Body of pancreas (tissue), 4 donors: ENCODE measurements at regions not wholly inside any gene's neighbourhood (a gene's known extent, or its start where the extent isn't known, plus 50 kb on each side); places are given as distances from the start of the nearest gene placed in this dataset.

Experiments used
- ATAC-seq: fragments of 150-250 bp; one replicate; pipeline ENCODE4 v1.9.1; 2016
- DNase-seq, 4 donors: peaks; one replicate each; pipeline ENCODE4 v3.0.0-alpha.2; 2019
- H3K27ac ChIP-seq, 4 donors: fragments of 200-600 bp; sonication (generic); 1 replicate in 3 of 4; 2 replicates in 1 of 4; pipeline versions ENCODE4 v1.5.1 to v1.6.1; 2016 to 2019; ENCODE audit warnings: mild to moderate bottlenecking in 1 of 4, mixed read lengths in 1 of 4, moderate library complexity in 1 of 4
- H3K27me3 ChIP-seq, 2 donors: fragments of 200-600 bp; sonication (generic); one replicate each; pipeline ENCODE4 v1.6.0; 2016; ENCODE audit warnings: mild to moderate bottlenecking in 1 of 2
- H3K36me3 ChIP-seq, 2 donors: fragments of 200-600 bp; sonication (generic); replicated peaks in 1 of 2; 2 replicates each; pipeline ENCODE4 v1.5.1; 2016; ENCODE audit warnings: low read depth in 2 of 2; ENCODE audit not compliant: insufficient read depth in 1 of 2
- H3K4me1 ChIP-seq: fragments of 200-600 bp; sonication (generic); one replicate; pipeline ENCODE4 v1.6.0; 2016
- H3K4me3 ChIP-seq, 2 donors: fragments of 200-600 bp; sonication (generic); 1 replicate in 1 of 2; 2 replicates in 1 of 2; pipeline ENCODE4 v1.5.1; 2016 to 2019
- H3K9me3 ChIP-seq, 3 donors: fragments of 200-600 bp; sonication (generic); 1 replicate in 2 of 3; 2 replicates in 1 of 3; pipeline ENCODE4 v1.5.1; 2016
- CTCF ChIP-seq, 7 experiments: fragments of 450-650 bp in 4 of 7; fragments of 200-600 bp in 3 of 7; sonication (generic) in 3 of 7; IDR thresholded peaks; one replicate each; pipeline ENCODE4 v1.5.1; 2016 to 2019; ENCODE audit warnings: antibody characterized with exemption in 7 of 7
- POLR2A ChIP-seq, 3 donors: fragments of 450-650 bp; IDR thresholded peaks; one replicate each; pipeline ENCODE4 v1.6.1; 2016; ENCODE audit warnings: antibody characterized with exemption in 3 of 3, mild to moderate bottlenecking in 2 of 3
- WGBS, 2 donors: methylation state at CpG; one replicate each; pipeline ENCODE4 v1.1.5; 2017; 5-methylcytosine and 5-hydroxymethylcytosine counted together
- intact Hi-C: fragments of 100-400 bp; cut with DNase I; formaldehyde crosslinking; loops from one replicate; pipeline ENCODE4 v1.15.1; 2023

- no peaks in the 10 kb centered on the region for H3K9me3 ChIP-seq
- intact Hi-C loops = no loop called here
- no peak overlapping the region for H3K27ac ChIP-seq
- no peak overlapping the region for H3K4me3 ChIP-seq
- no peaks in the 10 kb centered on the region for H3K36me3 ChIP-seq
- TF ChIP-seq CTCF (IDR thresholded peaks at IDR 0.05) (no peak), POLR2A (IDR thresholded peaks at IDR 0.05) (no peak)
- no peak for ATAC-seq
- no peak for DNase-seq
- 61% methylated on average over 1 of the region's 1 CpG; no CpG with 5 or more reads in 1 of the 2 donors for WGBS, 2 donors
- H3K4me1 ChIP-seq = no peaks in the 10 kb centered on the region
- no peaks in the 10 kb centered on the region for H3K27me3 ChIP-seq
Measured at GRCh38 chr5:124956471-124957029, 210.1 kb upstream of the ZNF608 start.

GRCh38 chr5:124957063-124957462, 210.6 kb upstream of the ZNF608 start:
- 90 to 97% methylated on average over 5 of the region's 5 CpGs for WGBS, 2 donors
- no peak for TF ChIP-seq CTCF (IDR thresholded peaks at IDR 0.05)
- no peak for TF ChIP-seq POLR2A (IDR thresholded peaks at IDR 0.05)
- Histone ChIP-seq H3K4me1 (no peaks in the 10 kb centered on the region), H3K4me3 (no peak overlapping the region), H3K9me3 (no peaks in the 10 kb centered on the region), H3K27ac (no peak overlapping the region), H3K27me3 (no peaks in the 10 kb centered on the region), H3K36me3 (no peaks in the 10 kb centered on the region)
- no peak for ATAC-seq
- intact Hi-C loops = no loop called here
- DNase-seq = no peak

GRCh38 chr5:124960266-124960665, 213.8 kb upstream of the ZNF608 start:
- Histone ChIP-seq H3K27me3 (no peaks in the 10 kb centered on the region), H3K9me3 (no peaks in the 10 kb centered on the region), H3K4me1 (no peaks in the 10 kb centered on the region), H3K4me3 (no peak overlapping the region), H3K27ac (no peak overlapping the region), H3K36me3 (no peaks in the 10 kb centered on the region)
- 85 to 91% methylated on average over 4 of the region's 4 CpGs for WGBS, 2 donors
- TF ChIP-seq POLR2A (IDR thresholded peaks at IDR 0.05) (no peak), CTCF (IDR thresholded peaks at IDR 0.05) (no peak)
- DNase-seq (no peak), ATAC-seq (no peak)
- intact Hi-C loops = no loop called here

GRCh38 chr5:124961521-124961920, 215.1 kb upstream of the ZNF608 start:
- intact Hi-C loops = no loop called here
- 71 to 81% methylated on average over 4 of the region's 4 CpGs for WGBS, 2 donors
- H3K4me1 ChIP-seq = no peaks in the 10 kb centered on the region

More at GRCh38 chr5:124961521-124961920, 215.1 kb upstream of the ZNF608 start:
- DNase-seq = no peak
- Histone ChIP-seq H3K27ac (no peak overlapping the region), H3K27me3 (no peaks in the 10 kb centered on the region), H3K9me3 (no peaks in the 10 kb centered on the region), H3K4me3 (no peak overlapping the region), H3K36me3 (no peaks in the 10 kb centered on the region)
- TF ChIP-seq CTCF (IDR thresholded peaks at IDR 0.05) (no peak), POLR2A (IDR thresholded peaks at IDR 0.05) (no peak)
- no peak for ATAC-seq
